Choroid plexus epithelial cell (primary cell): ENCODE measurements at regions not wholly inside any gene's neighbourhood (a gene's known extent, or its start where the extent isn't known, plus 50 kb on each side); places are given as distances from the start of the nearest gene placed in this dataset.

Experiments used
- DNase-seq: peaks from one replicate; pipeline ENCODE4 v3.0.0-alpha.2; 2010; ENCODE audit warnings: low read depth
- H3K4me3 ChIP-seq: 2 replicates; pipeline ENCODE4 v1.5.1; 2011; ENCODE audit warnings: low read depth, mild to moderate bottlenecking, control low read depth, low read length, moderate library complexity
- TF ChIP-seq, protein P1 (sequence below): conservative IDR thresholded peaks from 2 replicates; pipeline ENCODE4 v1.5.1; 2011; ENCODE audit warnings: low read depth, mild to moderate bottlenecking, control low read depth, inconsistent platforms, low read length, moderate library complexity

DNA sequence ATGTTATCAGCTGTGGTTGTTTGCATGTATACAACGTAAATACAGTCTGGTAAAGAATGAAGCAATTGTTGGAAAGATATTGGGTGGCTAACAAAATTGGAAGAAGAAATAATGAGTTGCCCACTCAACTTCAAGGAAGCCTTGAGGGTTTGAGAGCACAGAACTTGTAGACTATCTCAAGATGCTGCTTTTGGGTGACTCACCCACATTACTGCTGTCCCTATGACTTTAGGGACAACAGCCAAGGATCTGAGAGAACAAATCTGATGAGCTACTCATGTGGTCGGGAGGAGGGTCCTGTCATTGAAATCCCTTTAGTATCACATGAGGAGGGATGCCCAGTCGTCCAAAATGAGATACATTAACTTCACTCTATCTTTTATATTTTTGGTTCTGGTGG lies 261.8 kb downstream of the GAS1 start:
- no peak for DNase-seq
- TF ChIP-seq, protein P1, sequence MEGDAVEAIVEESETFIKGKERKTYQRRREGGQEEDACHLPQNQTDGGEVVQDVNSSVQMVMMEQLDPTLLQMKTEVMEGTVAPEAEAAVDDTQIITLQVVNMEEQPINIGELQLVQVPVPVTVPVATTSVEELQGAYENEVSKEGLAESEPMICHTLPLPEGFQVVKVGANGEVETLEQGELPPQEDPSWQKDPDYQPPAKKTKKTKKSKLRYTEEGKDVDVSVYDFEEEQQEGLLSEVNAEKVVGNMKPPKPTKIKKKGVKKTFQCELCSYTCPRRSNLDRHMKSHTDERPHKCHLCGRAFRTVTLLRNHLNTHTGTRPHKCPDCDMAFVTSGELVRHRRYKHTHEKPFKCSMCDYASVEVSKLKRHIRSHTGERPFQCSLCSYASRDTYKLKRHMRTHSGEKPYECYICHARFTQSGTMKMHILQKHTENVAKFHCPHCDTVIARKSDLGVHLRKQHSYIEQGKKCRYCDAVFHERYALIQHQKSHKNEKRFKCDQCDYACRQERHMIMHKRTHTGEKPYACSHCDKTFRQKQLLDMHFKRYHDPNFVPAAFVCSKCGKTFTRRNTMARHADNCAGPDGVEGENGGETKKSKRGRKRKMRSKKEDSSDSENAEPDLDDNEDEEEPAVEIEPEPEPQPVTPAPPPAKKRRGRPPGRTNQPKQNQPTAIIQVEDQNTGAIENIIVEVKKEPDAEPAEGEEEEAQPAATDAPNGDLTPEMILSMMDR: no peak
- H3K4me3 ChIP-seq: no peak overlapping the region

DNA sequence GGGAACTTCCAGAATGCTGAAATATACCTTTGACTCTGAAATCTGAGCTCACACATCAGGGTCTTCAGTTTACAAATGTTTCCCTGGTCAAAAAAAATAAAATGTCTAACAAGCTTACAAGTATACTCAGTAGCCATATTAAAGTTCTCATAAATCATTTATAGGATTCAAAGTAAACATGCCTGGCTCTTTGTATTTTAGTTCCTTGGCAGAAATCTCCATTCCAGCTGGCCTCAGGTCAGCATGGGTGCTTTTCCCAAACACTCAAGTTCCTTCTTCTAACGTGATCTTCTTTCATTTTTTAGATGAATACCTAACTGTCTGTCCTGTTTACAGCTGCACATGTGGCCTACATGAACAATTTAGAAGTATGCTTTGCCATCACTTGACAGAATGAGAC lies 263.2 kb downstream of the GAS1 start:
- TF ChIP-seq, protein P1: no peak
- no peak for DNase-seq
- no peak overlapping the region for H3K4me3 ChIP-seq

DNA sequence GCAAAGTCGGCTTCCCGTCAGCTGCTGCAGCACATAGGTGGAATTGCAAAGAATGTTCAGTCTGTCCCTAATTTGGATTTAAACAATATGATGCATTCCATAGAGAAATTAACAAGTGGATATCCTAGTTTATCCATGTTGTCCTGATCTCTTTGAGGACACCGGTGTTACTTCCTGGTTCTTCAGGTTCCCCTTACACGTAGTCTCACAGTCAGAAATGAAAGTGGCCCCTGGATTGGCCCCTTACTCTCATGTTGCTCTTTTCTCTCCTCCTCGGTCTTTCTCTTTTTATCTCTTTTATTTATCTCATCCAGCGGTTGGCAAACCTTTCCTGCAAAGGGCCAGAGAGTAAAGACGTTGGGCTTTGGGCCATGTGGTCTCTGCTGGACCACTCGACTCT lies 265.1 kb downstream of the GAS1 start:
- no peak overlapping the region for H3K4me3 ChIP-seq
- TF ChIP-seq, protein P1: no peak
- DNase-seq: no peak

DNA sequence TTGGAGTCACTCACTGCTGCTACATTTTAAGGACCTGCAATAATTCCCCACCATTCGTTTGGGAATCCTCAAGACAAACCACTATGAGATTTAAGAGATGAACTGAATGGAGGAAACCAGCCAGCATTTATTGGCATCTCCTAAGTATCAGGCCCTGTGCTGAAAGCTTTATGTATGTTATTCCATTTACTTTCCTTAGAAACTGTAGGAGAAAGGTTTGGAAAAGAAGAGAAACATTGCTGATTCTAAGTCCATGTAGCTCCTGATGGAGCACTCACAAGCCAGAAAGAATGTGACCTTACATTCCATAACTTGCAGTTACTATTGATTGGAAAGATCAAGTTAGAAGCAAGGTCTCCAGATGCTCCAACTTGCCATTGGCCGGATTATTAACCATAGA lies 267.4 kb downstream of the GAS1 start:
- TF ChIP-seq, protein P1: no peak
- no peak overlapping the region for H3K4me3 ChIP-seq
- peak; percentile 34 for DNase-seq

DNA sequence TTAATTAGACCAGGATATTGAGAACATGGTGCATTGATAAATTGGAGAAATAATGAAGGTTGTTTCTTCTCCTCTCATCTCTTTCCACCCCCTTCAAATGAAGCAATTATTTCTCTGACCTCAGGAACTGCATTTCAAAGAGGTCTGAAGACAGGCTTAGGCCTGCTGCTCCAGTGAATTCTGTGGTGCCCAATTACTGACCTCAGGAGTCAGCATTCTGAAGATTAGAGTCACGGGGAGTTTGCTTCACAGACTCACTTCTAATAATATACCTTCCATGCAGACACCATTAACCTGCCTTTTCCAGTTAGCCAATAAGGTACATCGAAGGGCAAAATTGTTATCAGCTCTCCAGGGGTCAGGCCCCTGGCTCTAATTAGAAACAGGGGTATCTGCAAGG lies 270.9 kb downstream of the GAS1 start:
- DNase-seq: no peak
- TF ChIP-seq, protein P1: no peak

DNA sequence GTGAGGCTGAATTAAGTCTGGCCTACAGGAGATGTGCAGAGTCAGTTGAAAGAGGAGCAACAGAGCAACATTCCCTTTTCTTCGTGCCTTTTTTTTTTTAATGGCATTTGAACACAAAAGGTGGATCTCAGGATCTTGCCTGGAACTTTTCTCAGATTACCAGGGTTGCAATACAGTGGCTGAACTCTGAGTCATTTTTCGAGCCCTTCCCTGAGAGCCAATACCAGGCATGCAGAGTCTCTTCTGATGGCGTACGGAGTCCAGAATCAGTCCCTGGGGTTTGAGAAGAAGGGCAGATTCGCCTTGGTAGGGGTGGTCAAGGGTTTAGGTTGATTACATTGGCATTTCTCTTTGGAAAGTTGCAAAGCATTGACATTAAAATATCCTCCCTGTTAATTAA lies 271.5 kb downstream of the GAS1 start:
- no peak for DNase-seq
- TF ChIP-seq, protein P1: no peak
- H3K4me3 ChIP-seq: no peak overlapping the region

More for the DNA sequence above, 270.9 kb downstream of the GAS1 start:
- H3K4me3 ChIP-seq: no peak overlapping the region

DNA sequence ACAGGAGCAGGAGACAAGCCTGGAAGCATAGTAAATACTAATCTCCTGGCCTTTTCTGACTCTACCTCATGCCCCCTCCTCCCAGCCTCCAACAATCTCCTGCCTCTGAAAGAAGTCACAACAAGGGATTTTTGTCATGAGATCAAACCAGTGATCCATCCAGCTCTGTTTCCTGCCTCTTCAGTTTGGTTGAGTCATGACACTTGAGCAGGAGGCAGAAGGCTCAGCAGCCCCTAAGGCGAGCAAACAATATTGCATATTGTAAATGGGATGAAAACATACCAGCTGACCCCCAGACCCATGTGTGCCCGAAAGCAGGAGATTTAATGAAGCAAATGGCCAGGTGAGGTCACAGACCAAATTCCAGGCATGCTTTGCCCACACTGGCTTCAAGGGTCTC lies 272.8 kb downstream of the GAS1 start:
- no peak for DNase-seq
- H3K4me3 ChIP-seq: no peak overlapping the region
- TF ChIP-seq, protein P1: no peak
